HepG2 (cell line): ENCODE measurements at regions not wholly inside any gene's neighbourhood (a gene's known extent, or its start where the extent isn't known, plus 50 kb on each side); places are given as distances from the start of the nearest gene placed in this dataset.

Experiments
- ATAC-seq: fragments of 200-7000 bp; cut with Tn5 transposase; 3 replicates; pipeline ENCODE4 v1.9.1; 2020; ENCODE audit warnings: mild to moderate bottlenecking, moderate library complexity
- BruUV-seq: library from RNA; stranded (reverse); fragments of 400-500 nt; replicated peaks from 2 replicates; lab custom pipeline; 2021; lab: Mats Ljungman, UMichigan
- CTCF ChIA-PET: fragments of 300-600 bp; formaldehyde crosslinking; extraction: SDS; loops from one replicate; lab custom pipeline; 2021; ENCODE audit warnings: low total read pairs, inconsistent platforms, low intra/inter-chr PET ratio; lab: Yijun Ruan, JAX
- POLR2A ChIA-PET: fragments of 350-600 bp; sonication (Branson Sonifier 250); formaldehyde crosslinking; loops from one replicate; lab custom pipeline; 2020; ENCODE audit warnings: antibody characterized with exemption, inconsistent platforms; lab: Yijun Ruan, JAX
- DNase-seq: peaks from one replicate; pipeline ENCODE4 v3.0.0-alpha.2; 2015; ENCODE audit warnings: low spot score
- FAIRE-seq: peaks from 3 replicates; lab custom pipeline; 2011; peaks lifted over from hg19 to GRCh38; lab: Jason Lieb, UNC
- H2AFZ ChIP-seq: one replicate; pipeline ENCODE4 v1.6.1; 2011; ENCODE audit warnings: low read length, inconsistent platforms
- H3K27ac ChIP-seq: fragments of 300-600 bp; 3 replicates; pipeline ENCODE4 v1.8.0; 2011; ENCODE audit warnings: mixed run types, mild to moderate bottlenecking, mixed read lengths, low read length, inconsistent platforms; ENCODE audit not compliant: insufficient read depth; ENCODE audit errors: extremely low read length
- H3K27me3 ChIP-seq, 2 experiments: fragments of 200-600 bp in 1 of 2; 2 replicates in 1 of 2; 3 replicates in 1 of 2; pipeline versions ENCODE4 v1.6.0 to v1.8.0; 2011; ENCODE audit warnings: low read length in 2 of 2, mild to moderate bottlenecking in 2 of 2, moderate library complexity in 2 of 2, inconsistent platforms in 1 of 2; ENCODE audit not compliant: insufficient read depth in 2 of 2, control insufficient read depth in 1 of 2
- H3K36me3 ChIP-seq, 2 experiments: fragments of 200-600 bp in 1 of 2; replicated peaks in 1 of 2; 2 replicates in 1 of 2; 3 replicates in 1 of 2; pipeline versions ENCODE4 v1.5.1 to v1.8.0; 2011; ENCODE audit warnings: low read length in 2 of 2, inconsistent platforms in 1 of 2; ENCODE audit not compliant: insufficient read depth in 2 of 2, control insufficient read depth in 1 of 2
- H3K4me1 ChIP-seq: 2 replicates; pipeline ENCODE4 v1.5.1; 2012; ENCODE audit warnings: low read length, inconsistent platforms; ENCODE audit not compliant: insufficient read depth
- H3K4me2 ChIP-seq: 2 replicates; pipeline ENCODE4 v1.6.0; 2011; ENCODE audit warnings: low read depth, low read length, inconsistent platforms
- H3K4me3 ChIP-seq, 3 experiments: fragments of 200-600 bp in 1 of 3; sonication (generic), shearing (Covaris generic) in 1 of 3; replicated peaks in 1 of 3; 2 replicates each; pipeline ENCODE4 v1.5.1; 2011 to 2016; ENCODE audit warnings: low read length in 3 of 3, inconsistent platforms in 2 of 3, low read depth in 2 of 3, mild to moderate bottlenecking in 2 of 3, control low read depth in 1 of 3, mixed read lengths in 1 of 3; ENCODE audit not compliant: insufficient read depth in 1 of 3
- H3K79me2 ChIP-seq: one replicate; pipeline ENCODE4 v1.6.1; 2011; ENCODE audit warnings: low read length, inconsistent platforms; ENCODE audit not compliant: insufficient read depth
- H3K9ac ChIP-seq: 2 replicates; pipeline ENCODE4 v1.6.0; 2011; ENCODE audit warnings: mild to moderate bottlenecking, low read depth, low read length, inconsistent platforms; ENCODE audit not compliant: insufficient read depth
- H3K9me3 ChIP-seq: 2 replicates; pipeline ENCODE4 v1.5.1; 2012; ENCODE audit warnings: mild to moderate bottlenecking, low read length
- H4K20me1 ChIP-seq: 2 replicates; pipeline ENCODE4 v1.6.0; 2011; ENCODE audit warnings: inconsistent platforms, mild to moderate bottlenecking, low read length, moderate library complexity; ENCODE audit not compliant: insufficient read depth
- BHLHE40 ChIP-seq: IDR thresholded peaks from 2 replicates; pipeline ENCODE4 v1.6.1; 2011; ENCODE audit warnings: low read length, improper control_type of control experiment
- FOSL2 ChIP-seq: sonication (generic); formaldehyde crosslinking; IDR thresholded peaks from 2 replicates; pipeline ENCODE4 v1.4.0; 2020; ENCODE audit warnings: missing genetic modification reagents
- FOXJ3 ChIP-seq: sonication (generic); formaldehyde crosslinking; IDR thresholded peaks from 2 replicates; pipeline ENCODE4 v1.4.0; 2020; ENCODE audit warnings: missing genetic modification reagents, mild to moderate bottlenecking, borderline replicate concordance
- KDM5B ChIP-seq: sonication (generic); formaldehyde crosslinking; IDR thresholded peaks from 2 replicates; pipeline ENCODE4 v1.4.0; 2020; ENCODE audit warnings: missing genetic modification reagents, mild to moderate bottlenecking, borderline replicate concordance
- PAX8 ChIP-seq: sonication (generic); formaldehyde crosslinking; IDR thresholded peaks from 2 replicates; pipeline ENCODE4 v1.8.0; 2022; ENCODE audit warnings: mild to moderate bottlenecking, missing genetic modification reagents, borderline replicate concordance
- PLSCR1 ChIP-seq: sonication (generic); formaldehyde crosslinking; IDR thresholded peaks from 2 replicates; pipeline ENCODE4 v1.5.0; 2020; ENCODE audit warnings: missing genetic modification reagents, mild to moderate bottlenecking, borderline replicate concordance
- RBM39 ChIP-seq: fragments of 200-400 bp; formaldehyde crosslinking; IDR thresholded peaks from one replicate; pipeline ENCODE4 v1.6.1; 2018; ENCODE audit warnings: antibody characterized with exemption, mild to moderate bottlenecking, low read depth, low read length; ENCODE audit not compliant: poor library complexity, severe bottlenecking
- REL ChIP-seq: sonication (generic); formaldehyde crosslinking; conservative IDR thresholded peaks from 2 replicates; pipeline ENCODE4 v1.8.0; 2022; ENCODE audit warnings: mild to moderate bottlenecking, missing genetic modification reagents, moderate library complexity
- RFXANK ChIP-seq: IDR thresholded peaks from 2 replicates; pipeline ENCODE4 v1.6.1; 2016
- SNAI1 ChIP-seq: sonication (generic); formaldehyde crosslinking; IDR thresholded peaks from 2 replicates; pipeline ENCODE4 v1.5.0; 2020; ENCODE audit warnings: mild to moderate bottlenecking, missing genetic modification reagents, borderline replicate concordance
- ZNF207 ChIP-seq: fragments of 450-650 bp; IDR thresholded peaks from 2 replicates; pipeline ENCODE4 v1.6.1; 2016; ENCODE audit warnings: antibody characterized with exemption, borderline replicate concordance
- ZNF232 ChIP-seq: sonication (generic); formaldehyde crosslinking; IDR thresholded peaks from 2 replicates; pipeline ENCODE4 v1.4.0; 2020; ENCODE audit warnings: missing genetic modification reagents, borderline replicate concordance
- ZNF484 ChIP-seq: sonication (generic); formaldehyde crosslinking; IDR thresholded peaks from 2 replicates; pipeline ENCODE4 v1.5.1; 2020; ENCODE audit warnings: mild to moderate bottlenecking, low read depth, missing genetic modification reagents, borderline replicate concordance
- ZNF496 ChIP-seq: sonication (generic); formaldehyde crosslinking; IDR thresholded peaks from 2 replicates; pipeline ENCODE4 v1.8.1; 2023; ENCODE audit warnings: mild to moderate bottlenecking, moderate library complexity, missing genetic modification reagents; ENCODE audit not compliant: insufficient replicate concordance
- ZNF574 ChIP-seq: sonication (generic); formaldehyde crosslinking; IDR thresholded peaks from 2 replicates; pipeline ENCODE4 v1.4.0; 2020; ENCODE audit warnings: missing genetic modification reagents
- ZNF598 ChIP-seq: sonication (generic); formaldehyde crosslinking; IDR thresholded peaks from 2 replicates; pipeline ENCODE4 v1.5.1; 2020; ENCODE audit warnings: mild to moderate bottlenecking, missing genetic modification reagents, borderline replicate concordance
- ZZZ3 ChIP-seq: sonication (generic); formaldehyde crosslinking; IDR thresholded peaks from 2 replicates; pipeline ENCODE4 v1.4.0; 2020; ENCODE audit warnings: missing genetic modification reagents, mild to moderate bottlenecking, borderline replicate concordance
- WGBS: methylation state at CpG from one replicate; pipeline ENCODE4 v1.1.6; 2017; ENCODE audit warnings: low lambda C conversion rate; 5-methylcytosine and 5-hydroxymethylcytosine counted together
- in situ Hi-C: cut with HindIII; loops from 2 replicates; pipeline ENCODE4 v1.10.0; 2017; ENCODE audit warnings: low pct_unique_long_range_greater_than_20kb; ENCODE audit not compliant: extremely low pct_ligation_motif_present
- intact Hi-C: fragments of 100-400 bp; cut with micrococcal nuclease; formaldehyde crosslinking; loops from one replicate; pipeline ENCODE4 v1.10.0; 2022; ENCODE audit not compliant: unreplicated experiment
- TF ChIP-seq, protein P1 (sequence below): conservative IDR thresholded peaks from 2 replicates; pipeline ENCODE4 v1.6.1; 2018; ENCODE audit warnings: missing genetic modification reagents
- TF ChIP-seq, protein P2 (sequence below): sonication (generic); formaldehyde crosslinking; IDR thresholded peaks from 2 replicates; pipeline ENCODE4 v1.4.0; 2020; ENCODE audit warnings: low read depth, mild to moderate bottlenecking, missing genetic modification reagents

GRCh38 chr14:104486222-104486923, 93.2 kb upstream of the C14orf180 start:
- H3K4me3 ChIP-seq = no peak overlapping the region
- no peaks in the 10 kb centered on the region for H3K36me3 ChIP-seq
- no peaks in the 10 kb centered on the region; the same call in 1 of the 2 replicates for H3K9me3 ChIP-seq
- H3K27ac ChIP-seq = no peak overlapping the region
- H3K4me1 ChIP-seq = no peaks in the 10 kb centered on the region
- no peaks in the 10 kb centered on the region for H4K20me1 ChIP-seq
- POLR2A ChIA-PET = no interaction called here
- no peak for ATAC-seq
- 10% methylated on average over 11 of the region's 18 CpGs for WGBS
- H3K27me3 ChIP-seq = peaks cover 0 to 3% of the 10 kb centered on the region in 2 experiments; a peak in 1 of 5 replicates
- intact Hi-C loops (no loop called here), in situ Hi-C loops (no loop called here)
- H3K4me2 ChIP-seq = no peak overlapping the region
- no TSS peak for BruUV-seq
- DNase-seq = no peak
- H3K9ac ChIP-seq = no peak overlapping the region
- no peaks in the 10 kb centered on the region for H3K79me2 ChIP-seq
- CTCF ChIA-PET = no interaction called here
- no peak for FAIRE-seq
- H2AFZ ChIP-seq = no peak overlapping the region
- TF ChIP-seq ZZZ3 (no peak), RBM39 (no peak), ZNF574 (CRISPR knock-in tag) (no peak), ZNF484 (no peak), PLSCR1 (CRISPR knock-in tag) (no peak), KDM5B (no peak), ZNF232 (CRISPR knock-in tag) (no peak), RFXANK (CRISPR knock-in tag) (no peak), ZNF598 (CRISPR knock-in tag) (no peak), FOXJ3 (CRISPR knock-in tag) (no peak), ZNF207 (no peak), REL (CRISPR knock-in tag) (no peak), SNAI1 (CRISPR knock-in tag) (no peak), ZNF496 (CRISPR knock-in tag) (no peak), PAX8 (no peak), FOSL2 (CRISPR knock-in tag) (no peak), BHLHE40 (no peak)
- TF ChIP-seq, protein P1, sequence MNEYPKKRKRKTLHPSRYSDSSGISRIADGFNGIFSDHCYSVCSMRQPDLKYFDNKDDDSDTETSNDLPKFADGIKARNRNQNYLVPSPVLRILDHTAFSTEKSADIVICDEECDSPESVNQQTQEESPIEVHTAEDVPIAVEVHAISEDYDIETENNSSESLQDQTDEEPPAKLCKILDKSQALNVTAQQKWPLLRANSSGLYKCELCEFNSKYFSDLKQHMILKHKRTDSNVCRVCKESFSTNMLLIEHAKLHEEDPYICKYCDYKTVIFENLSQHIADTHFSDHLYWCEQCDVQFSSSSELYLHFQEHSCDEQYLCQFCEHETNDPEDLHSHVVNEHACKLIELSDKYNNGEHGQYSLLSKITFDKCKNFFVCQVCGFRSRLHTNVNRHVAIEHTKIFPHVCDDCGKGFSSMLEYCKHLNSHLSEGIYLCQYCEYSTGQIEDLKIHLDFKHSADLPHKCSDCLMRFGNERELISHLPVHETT (CRISPR knock-in tag) = no peak
- TF ChIP-seq, protein P2, sequence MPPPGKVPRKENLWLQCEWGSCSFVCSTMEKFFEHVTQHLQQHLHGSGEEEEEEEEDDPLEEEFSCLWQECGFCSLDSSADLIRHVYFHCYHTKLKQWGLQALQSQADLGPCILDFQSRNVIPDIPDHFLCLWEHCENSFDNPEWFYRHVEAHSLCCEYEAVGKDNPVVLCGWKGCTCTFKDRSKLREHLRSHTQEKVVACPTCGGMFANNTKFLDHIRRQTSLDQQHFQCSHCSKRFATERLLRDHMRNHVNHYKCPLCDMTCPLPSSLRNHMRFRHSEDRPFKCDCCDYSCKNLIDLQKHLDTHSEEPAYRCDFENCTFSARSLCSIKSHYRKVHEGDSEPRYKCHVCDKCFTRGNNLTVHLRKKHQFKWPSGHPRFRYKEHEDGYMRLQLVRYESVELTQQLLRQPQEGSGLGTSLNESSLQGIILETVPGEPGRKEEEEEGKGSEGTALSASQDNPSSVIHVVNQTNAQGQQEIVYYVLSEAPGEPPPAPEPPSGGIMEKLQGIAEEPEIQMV (CRISPR knock-in tag) = no peak
